Fibroblast of villous mesenchyme (primary cell): ENCODE measurements at regions not wholly inside any gene's neighbourhood (a gene's known extent, or its start where the extent isn't known, plus 50 kb on each side); places are given as distances from the start of the nearest gene placed in this dataset.
"Not testable (repeated sequence)": the region's sequence is repeated elsewhere in the genome, so short reads cannot be mapped to it uniquely, and the experiment has no call there.

Experiments
- DNase-seq: peaks from one replicate; pipeline ENCODE4 v3.0.0-alpha.2; 2010; ENCODE audit warnings: low read depth
- H3K4me3 ChIP-seq: 2 replicates; pipeline ENCODE4 v1.5.1; 2011; ENCODE audit warnings: low read depth, mild to moderate bottlenecking, low read length
- TF ChIP-seq, protein P1 (sequence below): IDR thresholded peaks from 2 replicates; pipeline ENCODE4 v1.5.1; 2012; ENCODE audit warnings: low read depth, mild to moderate bottlenecking, low read length; ENCODE audit not compliant: insufficient read depth

DNA sequence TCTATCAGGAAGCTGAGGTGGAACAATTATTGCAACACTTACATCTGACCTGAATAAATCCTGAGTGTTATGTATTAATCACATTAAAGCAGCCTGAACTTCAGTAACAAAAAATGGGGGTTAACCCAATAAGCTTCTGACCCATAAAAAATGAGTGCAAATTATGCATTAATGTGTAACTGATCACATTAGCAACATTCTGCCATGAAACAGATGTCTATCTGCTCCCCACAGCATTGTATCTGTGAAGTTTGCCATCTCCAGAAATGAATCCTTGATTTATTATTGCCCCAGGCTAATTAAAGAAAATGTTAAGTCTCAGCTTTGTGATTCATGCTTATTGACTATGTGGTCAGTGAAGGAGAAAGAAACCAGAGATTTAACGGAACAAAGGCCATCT is 304.9 kb downstream of the PCDH20 start:
- H3K4me3 ChIP-seq: no peak overlapping the region
- TF ChIP-seq, protein P1, sequence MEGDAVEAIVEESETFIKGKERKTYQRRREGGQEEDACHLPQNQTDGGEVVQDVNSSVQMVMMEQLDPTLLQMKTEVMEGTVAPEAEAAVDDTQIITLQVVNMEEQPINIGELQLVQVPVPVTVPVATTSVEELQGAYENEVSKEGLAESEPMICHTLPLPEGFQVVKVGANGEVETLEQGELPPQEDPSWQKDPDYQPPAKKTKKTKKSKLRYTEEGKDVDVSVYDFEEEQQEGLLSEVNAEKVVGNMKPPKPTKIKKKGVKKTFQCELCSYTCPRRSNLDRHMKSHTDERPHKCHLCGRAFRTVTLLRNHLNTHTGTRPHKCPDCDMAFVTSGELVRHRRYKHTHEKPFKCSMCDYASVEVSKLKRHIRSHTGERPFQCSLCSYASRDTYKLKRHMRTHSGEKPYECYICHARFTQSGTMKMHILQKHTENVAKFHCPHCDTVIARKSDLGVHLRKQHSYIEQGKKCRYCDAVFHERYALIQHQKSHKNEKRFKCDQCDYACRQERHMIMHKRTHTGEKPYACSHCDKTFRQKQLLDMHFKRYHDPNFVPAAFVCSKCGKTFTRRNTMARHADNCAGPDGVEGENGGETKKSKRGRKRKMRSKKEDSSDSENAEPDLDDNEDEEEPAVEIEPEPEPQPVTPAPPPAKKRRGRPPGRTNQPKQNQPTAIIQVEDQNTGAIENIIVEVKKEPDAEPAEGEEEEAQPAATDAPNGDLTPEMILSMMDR: no peak
- DNase-seq: no peak

DNA sequence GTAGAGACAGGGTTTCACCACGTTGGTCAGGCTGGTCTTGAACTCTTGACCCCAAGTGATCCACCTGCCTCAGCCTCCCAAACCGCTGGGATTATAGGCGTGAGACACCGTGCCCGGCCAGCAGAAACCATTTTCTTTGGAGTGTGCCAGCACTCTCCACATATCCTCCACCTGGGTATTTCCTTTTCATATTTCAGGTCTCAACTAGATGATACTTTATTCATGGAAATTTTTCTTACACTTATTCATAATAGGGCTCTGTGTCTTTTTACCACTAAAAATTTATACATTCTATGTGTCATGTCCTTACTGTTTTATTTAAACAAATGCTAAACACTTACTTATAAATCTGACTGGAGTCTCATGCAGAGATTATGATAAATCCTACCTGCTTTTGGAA is 305.9 kb downstream of the PCDH20 start:
- DNase-seq: no peak
- H3K4me3 ChIP-seq: no peak overlapping the region
- TF ChIP-seq, protein P1: no peak

DNA sequence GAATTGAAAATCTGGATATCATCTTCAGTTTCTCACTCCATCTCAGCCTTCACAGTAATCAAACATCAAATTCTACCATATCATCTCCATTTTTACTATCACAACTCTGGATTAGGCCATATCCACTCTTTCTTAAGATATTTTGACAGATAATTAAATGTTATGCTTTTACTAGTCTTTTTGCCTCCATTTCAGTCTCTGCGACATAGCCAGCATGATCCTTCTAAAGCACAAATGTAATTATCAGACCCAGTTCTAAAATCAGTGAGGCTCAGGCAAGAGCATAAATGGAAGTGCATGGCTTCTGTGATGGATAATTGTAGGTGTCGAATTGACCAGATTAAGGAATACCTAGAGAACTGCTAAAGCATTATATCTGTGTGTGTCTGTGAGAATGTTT is 307.7 kb downstream of the PCDH20 start:
- TF ChIP-seq, protein P1: no peak
- no peak for DNase-seq
- H3K4me3 ChIP-seq: no peak overlapping the region

DNA sequence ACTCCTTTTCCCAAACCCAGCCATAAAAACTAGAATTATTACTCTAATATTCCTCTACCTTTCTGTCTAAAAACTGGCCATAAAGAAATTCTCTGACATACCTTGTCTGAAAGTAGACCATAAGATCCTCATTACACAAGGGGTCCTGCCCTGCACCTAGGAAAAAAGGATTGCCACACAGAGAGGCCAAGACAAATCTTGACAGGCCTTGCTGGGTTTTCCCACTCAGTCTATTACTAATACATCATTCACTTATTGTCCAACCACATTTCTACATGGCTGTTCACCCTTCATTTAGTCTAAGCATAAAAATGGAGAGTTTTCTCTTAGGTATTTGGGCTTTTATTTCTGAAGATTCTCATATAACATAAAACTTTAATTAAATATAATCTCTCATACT is 319.8 kb downstream of the PCDH20 start:
- TF ChIP-seq, protein P1: no peak

DNA sequence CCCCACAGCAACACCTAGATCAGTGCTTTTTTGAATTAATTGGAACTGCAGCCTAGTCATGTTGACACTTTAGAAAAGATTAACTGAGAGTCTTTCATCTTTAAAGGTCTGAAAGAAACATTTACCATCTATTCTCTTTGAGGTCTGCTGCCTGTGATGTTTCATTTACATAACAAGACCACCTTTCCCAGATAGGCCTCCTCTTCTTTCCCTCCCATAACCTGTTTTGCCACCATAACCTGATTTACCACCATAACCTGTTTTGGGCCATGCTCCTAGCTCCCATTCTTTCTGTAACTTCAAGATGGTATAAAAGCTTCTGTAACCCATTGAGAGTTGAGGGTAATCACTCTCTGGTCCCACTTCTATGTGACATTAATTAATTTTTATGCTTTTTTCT is 320.8 kb downstream of the PCDH20 start:
- H3K4me3 ChIP-seq: no peak overlapping the region
- DNase-seq: no peak
- TF ChIP-seq, protein P1: no peak

More for the DNA sequence above, 319.8 kb downstream of the PCDH20 start:
- H3K4me3 ChIP-seq: no peak overlapping the region
- DNase-seq: no peak

DNA sequence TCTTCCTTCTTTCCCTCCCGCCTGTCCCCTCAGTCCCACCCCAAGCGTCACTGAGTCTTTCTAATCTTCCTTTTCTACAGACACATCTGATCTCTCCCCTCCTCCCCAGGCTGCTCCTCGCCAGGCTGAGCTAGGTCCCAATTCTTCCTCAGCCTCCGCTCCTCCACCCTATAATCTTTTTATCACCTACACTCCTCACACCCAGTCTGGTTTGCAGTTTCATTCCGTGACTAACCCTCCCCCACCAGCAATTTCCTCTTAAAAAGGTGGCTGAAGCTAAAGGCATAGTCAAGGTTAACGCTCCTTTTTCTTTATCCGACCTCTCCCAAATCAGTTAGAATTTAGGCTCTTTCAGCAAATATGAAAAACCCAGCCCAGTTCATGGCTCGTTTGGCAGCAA is 325.8 kb downstream of the PCDH20 start:
- not testable (repeated sequence) for H3K4me3 ChIP-seq

DNA sequence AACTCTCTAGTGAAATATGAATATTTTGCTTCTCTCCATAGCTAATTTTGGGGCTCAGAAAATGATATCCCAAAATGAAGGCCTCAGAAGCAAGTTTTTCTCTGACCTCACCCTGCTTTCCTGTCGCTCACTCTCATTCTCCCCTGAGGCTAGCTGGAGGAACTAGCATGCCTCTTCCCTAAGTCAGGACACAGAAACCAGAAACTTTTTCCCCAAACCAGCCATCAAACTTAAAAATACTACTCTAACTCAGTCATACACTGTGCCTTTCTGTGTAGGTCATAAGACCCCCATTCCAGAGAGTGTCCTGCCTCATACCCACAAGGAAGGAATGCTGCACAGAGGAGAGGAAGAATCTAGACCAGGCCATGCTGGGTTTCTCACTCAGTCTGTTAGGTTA is 329.6 kb downstream of the PCDH20 start:
- H3K4me3 ChIP-seq: no peak overlapping the region
- TF ChIP-seq, protein P1: no peak
- no peak for DNase-seq

More for the DNA sequence above, 325.8 kb downstream of the PCDH20 start:
- DNase-seq: not testable (repeated sequence)
